Sciatic nerve (tissue), 2 donors: ENCODE measurements at regions not wholly inside any gene's neighbourhood (a gene's known extent, or its start where the extent isn't known, plus 50 kb on each side); places are given as distances from the start of the nearest gene placed in this dataset.
A peak's percentile ranks its signal among the peaks of the same experiment; 100 is the strongest.
"Not testable (repeated sequence)": the region's sequence is repeated elsewhere in the genome, so short reads cannot be mapped to it uniquely, and the experiment has no call there.

ENCODE experiments used
- ATAC-seq: fragments of 200-7000 bp; cut with Tn5 transposase; one replicate; pipeline ENCODE4 v1.9.1; 2020; ENCODE audit warnings: mild to moderate bottlenecking, moderate library complexity
- DNase-seq: peaks from one replicate; pipeline ENCODE4 v3.0.0-alpha.2; 2020; ENCODE audit warnings: low spot score
- intact Hi-C: fragments of 100-400 bp; cut with DNase I; formaldehyde crosslinking; loops from one replicate; pipeline ENCODE4 v1.14.2; 2022
- donor health status: DM: no; HTN: no; CAD: no.
- donor health status: DM: no; HTN: no; CAD: no.

DNA sequence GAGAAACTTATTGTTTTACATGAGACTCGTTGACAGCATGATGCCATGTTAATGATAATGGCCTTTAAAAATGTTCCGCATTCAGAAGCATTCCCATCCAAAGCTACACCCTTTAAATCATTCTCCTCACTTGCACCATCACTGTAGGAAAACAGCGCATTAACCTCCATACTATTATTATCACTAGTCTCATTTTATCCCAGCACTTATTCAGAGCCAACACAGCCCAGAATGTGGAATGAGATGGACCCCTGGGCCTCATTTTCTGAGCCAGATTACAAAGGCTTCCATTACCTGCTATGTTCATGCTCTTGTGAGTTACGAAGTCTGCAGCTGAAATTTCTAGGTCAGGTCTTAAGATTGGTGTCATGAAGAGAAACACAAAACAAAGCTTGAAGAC, 159.4 kb downstream of the HS3ST3A1 start:
- intact Hi-C loops = no loop called here
- no peak for ATAC-seq
- no peak for DNase-seq

DNA sequence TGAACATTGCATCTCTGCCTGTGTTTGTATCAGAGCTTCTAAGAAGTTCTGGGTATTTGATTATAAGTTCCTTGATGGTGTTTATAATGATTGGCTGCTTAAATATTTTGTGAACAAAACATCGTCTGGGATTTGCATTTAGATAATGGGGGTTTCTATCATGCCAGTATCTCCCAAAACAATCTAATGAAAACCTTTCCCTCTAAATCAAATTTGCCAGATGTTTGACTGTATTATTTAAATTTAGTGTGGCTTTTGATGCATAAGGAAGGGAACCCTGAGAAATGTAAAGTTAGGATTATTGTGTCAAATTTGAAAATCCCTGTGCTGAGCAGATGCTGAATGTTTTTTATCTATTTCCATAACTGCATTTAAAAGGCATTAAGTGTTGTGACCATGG, 159.9 kb downstream of the HS3ST3A1 start:
- ATAC-seq = no peak
- intact Hi-C loops = no loop called here

DNA sequence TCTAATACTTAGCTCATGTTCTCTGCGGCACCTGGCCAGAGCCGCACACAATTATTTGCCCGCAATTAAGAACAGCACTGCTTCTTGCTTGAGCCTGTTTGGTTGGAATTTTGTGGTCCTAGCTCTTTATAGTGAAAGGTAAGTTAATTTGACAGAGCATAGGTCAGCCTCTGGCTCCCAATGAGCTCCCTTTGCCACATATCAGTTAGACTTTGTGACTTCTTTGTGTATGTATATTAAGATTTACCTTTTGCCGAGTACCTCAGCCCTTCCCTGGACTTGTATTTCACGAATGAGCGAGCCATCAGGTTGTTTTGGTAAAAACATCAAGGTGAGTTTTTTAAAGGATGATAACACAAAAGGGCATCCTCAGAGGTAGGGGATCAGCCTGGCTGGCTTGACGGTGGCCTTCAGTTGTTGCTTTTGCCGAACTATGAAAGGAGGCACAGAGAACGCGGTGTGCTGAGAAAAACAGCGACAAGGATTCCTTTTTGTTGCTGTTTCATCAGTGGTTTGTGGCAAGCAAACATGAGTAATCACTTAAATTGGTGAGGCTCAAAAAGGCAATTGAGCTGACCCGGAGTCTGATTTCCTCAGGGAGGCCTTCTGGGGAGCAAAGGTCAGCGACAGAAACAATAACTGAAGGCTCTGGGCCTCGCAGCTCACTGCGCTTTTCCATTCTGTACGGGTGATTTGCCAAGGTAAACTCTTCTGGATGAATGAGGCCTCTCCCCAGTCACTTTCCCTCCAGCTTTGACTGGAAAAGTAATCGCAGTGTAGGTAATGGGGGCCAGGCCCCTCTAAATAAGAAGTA, 163.6 kb downstream of the HS3ST3A1 start:
- intact Hi-C loops = no loop called here
- ATAC-seq (no peak), DNase-seq (no peak)

More for the DNA sequence above, 159.9 kb downstream of the HS3ST3A1 start:
- DNase-seq = no peak

DNA sequence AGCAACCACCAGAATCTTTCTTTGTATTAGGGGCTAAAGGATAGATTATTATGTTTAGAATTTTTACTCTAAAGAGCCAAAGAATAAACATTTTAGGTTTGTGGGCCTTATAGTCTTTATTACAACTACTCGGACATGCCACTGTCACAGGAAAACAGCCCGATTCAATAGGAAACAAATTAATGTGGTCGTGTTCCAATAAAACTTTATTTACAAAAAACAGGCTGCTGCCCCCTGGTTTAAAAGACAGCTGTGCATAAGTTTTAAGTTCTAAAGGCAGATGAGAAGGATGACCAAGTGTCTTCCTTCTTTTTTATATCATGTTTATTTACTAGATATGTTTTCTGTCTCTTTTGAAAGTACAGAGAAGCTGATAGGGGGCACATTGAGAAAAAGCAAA, 166.5 kb downstream of the HS3ST3A1 start:
- DNase-seq (no peak), ATAC-seq (no peak)
- intact Hi-C loops = no loop called here

DNA sequence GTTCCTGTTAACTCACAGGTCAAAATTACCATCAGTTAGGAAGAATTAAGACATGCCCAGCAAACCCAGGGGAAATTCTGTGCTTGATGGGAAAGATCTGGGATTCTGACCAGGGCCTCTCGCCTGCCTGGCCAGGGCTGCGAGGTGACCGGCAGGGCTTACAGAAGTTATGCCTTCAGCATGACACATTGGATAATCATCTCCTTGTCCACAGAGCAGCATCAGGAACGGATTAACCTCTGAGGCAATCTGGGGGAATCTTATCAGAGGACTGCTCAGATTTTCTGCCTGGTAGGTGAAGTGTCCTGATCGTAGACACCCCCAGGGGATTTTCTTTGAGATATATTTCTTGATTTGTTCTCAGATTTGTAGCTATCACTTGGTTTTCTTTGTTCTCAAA, 172.5 kb downstream of the HS3ST3A1 start:
- ATAC-seq (peak; percentile 80), DNase-seq (no peak)
- intact Hi-C loops = no loop called here

DNA sequence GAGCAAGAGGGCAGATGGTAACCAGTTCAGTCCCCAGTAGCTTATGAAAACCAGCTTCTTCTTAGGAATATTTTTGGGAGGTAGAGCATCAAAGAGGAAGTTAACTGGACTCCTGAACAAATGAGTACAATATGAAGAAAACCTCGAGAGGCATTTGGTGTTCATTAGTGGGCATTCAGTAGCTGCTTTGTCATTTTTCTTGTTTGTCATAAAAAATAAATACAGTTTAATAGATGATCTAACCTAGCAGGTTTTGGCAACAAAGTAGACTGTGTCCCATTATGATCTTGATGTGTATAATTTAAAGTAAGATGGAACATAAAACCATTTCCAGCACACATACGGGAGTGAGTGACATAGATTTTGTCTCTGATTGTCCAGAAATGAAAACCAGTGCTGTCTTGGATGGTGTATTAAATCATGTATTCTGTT, 173.1 kb downstream of the HS3ST3A1 start:
- DNase-seq (no peak), ATAC-seq (no peak)
- intact Hi-C loops = no loop called here

DNA sequence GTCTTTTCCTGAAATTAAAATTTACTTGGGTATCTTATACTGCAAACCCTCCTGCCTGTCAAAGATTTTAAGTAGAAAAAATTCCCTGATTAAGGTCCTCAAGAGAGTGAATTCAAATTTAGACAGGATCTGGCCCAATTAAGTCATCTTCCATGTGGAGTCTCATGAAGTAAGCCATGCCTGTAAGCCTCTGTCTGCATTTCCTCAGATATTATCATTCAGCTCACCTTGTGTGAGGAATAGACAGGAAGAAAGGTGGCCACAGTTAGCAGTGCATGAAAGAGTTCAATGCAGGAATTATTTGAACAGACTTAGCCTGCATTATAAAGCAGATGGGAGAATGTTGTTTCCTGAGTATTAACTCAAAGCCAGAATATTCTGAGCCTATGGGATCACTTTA, 174.7 kb downstream of the HS3ST3A1 start:
- intact Hi-C loops = no loop called here
- DNase-seq (no peak), ATAC-seq (no peak)

DNA sequence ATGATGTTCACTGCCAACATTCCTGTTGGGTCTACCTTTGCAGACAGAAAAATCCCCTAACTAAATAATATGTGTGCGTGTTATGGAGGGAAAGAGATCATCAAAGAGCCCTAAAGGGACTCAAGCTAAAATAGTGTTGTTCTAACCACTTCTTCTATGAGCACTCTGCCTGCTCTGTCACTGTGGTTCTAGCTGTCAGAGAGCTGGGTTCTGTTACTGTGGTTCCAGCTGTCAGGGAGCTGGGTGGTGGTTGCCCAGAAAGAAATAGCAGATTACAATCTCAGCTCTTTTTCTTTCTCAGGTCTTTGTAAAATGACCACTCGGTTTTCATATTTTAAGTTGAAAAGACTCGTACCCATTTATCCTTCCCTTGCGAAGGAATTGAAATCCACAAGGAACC, 176.3 kb downstream of the HS3ST3A1 start:
- DNase-seq = no peak
- no peak for ATAC-seq
- intact Hi-C loops = no loop called here

DNA sequence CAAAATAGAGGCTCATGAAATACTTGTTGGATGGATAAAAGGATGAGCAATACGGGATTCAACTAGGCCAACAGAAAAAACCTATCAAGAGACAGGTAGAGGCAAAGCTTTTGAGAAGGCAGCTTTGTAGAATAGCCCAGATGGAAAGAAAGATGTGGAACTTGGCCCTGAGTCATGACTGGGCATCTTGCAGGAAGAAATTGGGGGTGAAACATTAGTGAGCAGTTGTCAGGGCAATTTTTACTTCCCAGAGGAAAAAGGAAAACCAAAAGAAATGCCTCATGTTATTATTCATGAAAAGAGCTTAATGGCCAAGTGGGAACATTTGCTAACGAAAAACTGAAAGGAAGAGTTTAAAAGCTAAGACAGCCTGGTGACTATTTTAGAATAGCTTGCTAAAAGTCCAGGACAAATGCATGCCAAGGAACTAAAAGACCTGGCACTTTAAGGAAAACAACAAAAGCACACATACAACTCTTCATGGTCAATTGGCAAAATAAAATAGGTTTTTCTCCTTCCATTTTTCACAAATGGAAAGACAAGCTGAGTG, 180.1 kb downstream of the HS3ST3A1 start:
- ATAC-seq (no peak), DNase-seq (no peak)
- intact Hi-C loops = no loop called here

DNA sequence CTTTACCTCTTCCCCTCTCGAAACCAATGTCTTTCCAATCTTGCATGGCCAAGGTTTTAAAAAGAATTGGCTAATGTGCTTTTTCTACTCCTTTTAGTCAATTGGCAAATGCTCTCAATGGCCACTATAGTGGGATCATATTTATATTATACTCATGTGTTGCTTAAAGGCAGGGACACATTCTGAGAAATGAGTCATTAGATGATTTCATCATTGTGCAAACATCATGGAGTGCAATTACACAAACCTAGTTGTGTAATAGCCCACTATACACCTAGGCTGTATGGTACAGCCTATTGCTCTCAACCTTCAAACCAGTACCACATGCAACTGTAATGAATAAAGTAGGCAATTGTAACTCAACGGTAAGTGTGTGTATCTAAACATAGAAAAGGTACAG, 180.9 kb downstream of the HS3ST3A1 start:
- DNase-seq (no peak), ATAC-seq (no peak)
- intact Hi-C loops = no loop called here

DNA sequence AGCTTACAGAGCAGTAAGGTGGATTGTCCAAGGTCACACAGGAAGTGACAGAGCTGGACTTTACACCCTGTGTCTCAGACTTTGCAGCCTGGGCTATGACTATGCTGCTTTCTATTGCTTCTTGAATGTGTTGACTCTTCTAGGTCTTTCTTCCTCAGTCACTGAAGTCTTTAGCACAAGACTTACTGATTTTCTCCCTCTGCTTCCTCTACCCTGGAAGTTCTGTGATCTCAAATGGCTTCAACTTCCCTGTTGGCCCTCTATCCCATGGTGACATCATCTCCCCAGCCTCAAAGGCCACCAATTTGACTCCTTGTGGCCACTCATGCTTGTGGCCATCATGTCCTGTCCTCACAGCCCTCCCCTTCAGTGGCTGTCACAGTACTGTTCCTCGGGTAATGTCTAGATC, 181.3 kb downstream of the HS3ST3A1 start:
- ATAC-seq (no peak), DNase-seq (no peak)
- intact Hi-C loops = no loop called here

DNA sequence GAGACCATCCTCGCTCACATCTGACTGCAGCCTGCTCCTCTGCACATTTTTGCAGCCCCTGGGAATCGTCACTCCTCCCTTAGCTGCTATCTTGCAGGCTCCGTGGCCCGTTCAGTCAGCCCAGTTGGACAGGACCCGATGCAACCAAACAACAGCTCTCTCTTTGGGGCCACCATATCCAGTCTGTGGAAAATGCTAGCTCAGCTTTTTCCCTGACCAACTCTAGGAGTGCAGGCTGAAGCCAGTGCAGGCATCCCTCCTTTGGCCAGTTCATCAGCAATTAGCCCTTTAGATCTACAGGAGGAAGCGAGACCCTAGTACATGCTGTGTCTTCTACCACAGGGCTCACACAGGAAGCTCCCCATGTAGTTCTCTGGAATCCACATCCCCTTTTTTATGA, 182.1 kb downstream of the HS3ST3A1 start:
- ATAC-seq (no peak), DNase-seq (no peak)
- intact Hi-C loops = no loop called here

DNA sequence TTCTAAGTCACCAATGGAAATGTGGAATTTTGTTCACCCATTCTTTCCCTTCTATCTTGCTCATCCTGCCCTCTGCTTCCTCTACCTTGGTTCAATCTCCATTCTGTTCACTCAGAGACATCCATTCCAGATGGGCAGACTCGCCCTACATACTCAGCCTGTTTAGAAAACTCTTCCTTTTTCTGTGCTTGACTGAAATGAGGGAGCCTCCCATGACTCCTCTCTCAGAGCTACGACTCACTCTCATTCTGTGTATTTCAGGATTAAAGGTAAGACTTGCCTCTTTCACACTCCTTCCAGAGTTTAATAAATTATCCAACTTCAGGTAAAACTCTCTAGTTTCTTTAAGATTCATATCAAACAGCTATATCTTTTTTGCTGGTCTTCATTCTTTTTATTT, 182.8 kb downstream of the HS3ST3A1 start:
- no peak for DNase-seq
- ATAC-seq = no peak
- intact Hi-C loops = no loop called here

DNA sequence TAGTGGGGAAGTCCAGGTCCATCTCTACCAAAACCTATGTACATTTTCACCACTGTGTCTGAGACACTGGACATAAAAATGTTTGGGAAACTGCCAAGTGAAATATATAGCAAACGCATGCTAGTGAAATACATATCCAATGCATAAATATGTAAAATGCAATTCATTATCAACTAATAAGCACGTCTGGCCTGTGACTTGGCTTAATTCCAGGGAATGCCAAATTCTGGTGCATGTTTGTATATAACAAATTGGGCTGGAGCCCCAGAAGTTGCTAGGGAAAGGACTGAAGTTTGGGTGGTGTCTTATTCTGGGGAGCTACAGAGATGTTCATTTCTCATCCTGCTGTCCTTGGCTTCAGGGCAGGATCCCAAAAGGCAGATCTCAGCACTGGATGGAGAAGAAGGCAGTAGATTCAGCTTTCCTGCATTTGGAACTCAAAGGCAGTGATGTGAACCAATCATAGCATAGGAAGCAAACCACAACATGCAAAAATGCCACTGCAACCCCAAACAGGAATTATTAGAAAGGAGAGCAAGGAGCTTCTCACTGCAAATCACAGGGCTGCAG, 184.3 kb downstream of the HS3ST3A1 start:
- intact Hi-C loops = no loop called here
- ATAC-seq (no peak), DNase-seq (no peak)

DNA sequence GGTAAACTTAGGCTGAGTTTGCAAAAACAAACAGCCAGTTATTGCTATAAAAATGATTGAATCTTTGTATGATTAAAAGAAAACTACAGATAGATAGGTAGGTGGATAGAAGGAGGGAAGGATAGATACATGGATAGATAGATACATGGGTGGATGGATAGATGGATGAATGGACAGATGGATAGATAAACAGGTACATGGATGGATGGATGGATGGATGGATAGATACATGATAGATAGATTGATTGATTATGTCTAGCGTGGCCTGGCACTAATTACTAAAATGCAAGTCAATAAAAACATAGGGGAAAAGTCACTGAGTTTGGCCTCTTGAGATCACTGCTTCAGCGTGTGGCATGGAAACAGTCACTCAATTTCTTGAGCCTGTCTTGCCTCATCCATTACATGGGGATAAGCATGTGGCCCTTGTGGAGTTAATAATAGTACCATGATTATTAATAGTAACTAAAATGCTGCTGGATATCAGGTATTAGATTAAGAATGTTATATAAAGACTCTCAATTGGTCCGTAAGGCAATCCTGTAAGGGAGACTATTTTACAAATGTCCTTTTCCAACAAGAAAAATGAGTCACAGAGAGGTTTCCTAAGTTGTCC, 184.9 kb downstream of the HS3ST3A1 start:
- DNase-seq (no peak), ATAC-seq (no peak)
- intact Hi-C loops = no loop called here

DNA sequence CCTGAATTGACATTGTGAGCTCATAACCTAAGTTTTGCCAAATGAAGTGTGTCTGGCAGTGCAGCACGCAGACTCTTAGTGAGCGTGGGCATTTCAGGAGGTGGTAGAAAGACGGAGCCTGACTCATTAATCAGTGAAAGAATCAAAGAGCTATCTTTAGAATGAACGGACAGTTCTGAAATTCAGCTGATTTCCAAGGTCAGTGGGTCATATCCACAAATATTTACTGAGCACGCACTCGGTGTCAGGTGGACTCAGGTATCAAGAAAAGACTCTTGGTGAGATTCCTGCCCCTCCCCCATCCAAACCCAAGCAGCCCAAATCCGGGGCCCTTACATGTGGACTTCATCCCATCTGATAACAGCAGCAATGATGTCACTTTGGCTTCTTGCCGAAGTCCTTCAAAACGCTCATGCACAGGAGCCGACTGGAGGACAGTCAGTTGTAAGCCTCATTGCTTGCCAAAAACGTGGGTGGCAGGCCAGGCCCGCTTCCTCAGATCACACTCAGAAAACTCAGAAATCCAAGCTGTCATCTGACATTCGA, 185.8 kb downstream of the HS3ST3A1 start:
- DNase-seq = no peak
- no peak for ATAC-seq
- intact Hi-C loops = no loop called here

DNA sequence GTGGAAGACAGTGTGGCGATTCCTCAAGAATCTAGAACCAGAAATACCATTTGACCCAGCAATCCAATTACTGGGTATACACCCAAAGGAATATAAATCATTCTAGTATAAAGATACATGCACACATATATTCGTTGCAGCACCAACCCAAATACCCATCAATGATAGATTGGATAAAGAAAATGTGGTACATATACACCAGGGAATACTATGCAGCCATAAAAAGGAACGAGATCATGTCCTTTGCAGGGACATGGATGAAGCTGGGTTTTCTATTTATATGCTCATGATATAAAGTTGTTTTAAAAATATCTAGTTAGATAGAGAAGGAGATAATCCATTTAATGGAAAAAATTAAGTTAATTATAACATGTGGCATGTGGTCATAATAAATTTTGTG, 186.5 kb downstream of the HS3ST3A1 start:
- DNase-seq, ATAC-seq, intact Hi-C loops: not testable (repeated sequence)

DNA sequence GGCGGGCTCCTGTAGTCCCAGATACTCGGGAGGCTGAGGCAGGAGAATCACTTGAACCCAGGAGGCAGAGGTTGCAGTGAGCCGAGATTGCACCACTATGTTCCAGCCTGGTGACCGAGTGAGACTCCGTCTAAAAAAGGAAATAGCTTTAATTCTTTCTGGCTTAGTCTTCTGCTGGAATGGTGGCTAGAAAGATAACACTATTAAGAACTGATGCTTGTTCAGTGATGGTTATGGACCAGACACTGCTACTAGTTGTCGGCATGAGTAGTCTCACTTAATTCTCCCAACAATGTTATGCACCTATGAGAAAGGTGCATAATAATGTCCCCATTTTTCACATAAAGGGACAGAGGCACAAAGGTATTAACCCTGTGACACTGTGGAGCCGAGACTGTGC, 188.7 kb downstream of the HS3ST3A1 start:
- DNase-seq (no peak), ATAC-seq (no peak)
- intact Hi-C loops = no loop called here

DNA sequence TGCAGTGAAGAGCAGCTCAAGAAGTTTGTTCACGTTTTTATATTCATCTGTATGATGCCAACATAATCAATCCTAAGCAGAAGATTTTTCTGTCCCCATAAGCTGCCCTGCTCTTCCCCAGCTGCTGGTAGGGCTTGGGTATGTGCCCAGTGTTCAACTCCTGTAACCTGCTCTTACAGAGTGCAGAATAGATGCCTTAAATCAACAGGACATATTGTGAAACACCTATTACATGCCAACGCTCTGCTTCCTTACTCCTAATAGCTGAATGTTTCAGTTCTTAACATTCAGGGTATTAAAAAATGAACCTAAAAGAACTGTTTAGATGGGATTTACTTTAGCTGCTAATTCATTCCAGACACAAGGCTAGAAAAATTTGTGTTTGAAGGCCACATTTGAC, 190.9 kb downstream of the HS3ST3A1 start:
- ATAC-seq (no peak), DNase-seq (no peak)
- intact Hi-C loops = no loop called here

DNA sequence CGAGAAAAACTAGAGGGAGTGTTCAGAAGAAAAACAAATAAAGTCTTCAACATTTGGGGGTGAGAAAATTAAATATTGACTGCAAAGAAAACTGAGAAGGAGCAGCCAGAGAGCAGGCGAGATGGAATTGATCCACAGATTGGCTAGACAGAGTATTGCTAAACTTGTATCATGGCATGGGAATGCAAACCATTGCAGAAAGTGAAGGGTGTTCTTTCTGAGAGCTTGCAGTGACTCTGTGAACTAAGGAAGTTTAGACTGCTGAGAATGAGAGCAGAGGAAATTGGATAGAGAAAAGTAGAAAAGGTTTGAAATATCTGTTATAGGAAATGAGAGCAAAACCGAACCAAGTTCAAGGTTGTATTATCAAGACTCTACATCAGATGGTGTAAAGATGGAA, 191.5 kb downstream of the HS3ST3A1 start:
- ATAC-seq = no peak
- intact Hi-C loops = no loop called here
- DNase-seq = no peak
